ENCODE measurements at regions not wholly inside any gene's neighbourhood (a gene's known extent, or its start where the extent isn't known, plus 50 kb on each side); places are given as distances from the start of the nearest gene placed in this dataset.

DNA sequence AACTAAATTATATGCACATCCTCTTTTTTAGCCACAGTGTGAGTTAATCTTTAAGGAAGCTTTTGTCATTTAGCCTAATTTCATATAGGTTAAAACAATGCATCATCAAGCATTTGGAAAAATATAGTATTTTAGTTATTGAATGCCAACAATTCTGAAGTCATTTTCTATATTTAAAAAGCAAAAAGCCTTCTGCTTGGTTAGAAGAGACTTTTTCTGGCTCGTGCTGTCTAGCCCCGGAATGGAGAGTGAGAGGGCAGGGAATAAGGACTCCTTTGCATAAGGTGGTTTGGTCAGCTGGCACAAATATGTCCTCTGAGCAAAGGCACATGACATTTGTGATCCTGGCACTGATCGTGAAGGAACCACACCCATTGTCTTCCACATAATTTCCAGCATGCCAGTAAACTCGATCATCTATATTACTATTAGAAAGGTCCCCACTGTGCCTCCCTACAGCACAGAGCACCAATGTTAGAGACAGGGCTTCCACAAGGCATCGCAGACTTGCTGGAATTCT, 393.7 kb upstream of the INTU start:
- Histone ChIP-seq H3K4me3 (replicated peaks; ENCODE audit: insufficient read depth, low read length) (no peak overlapping the region), H3K27me3 (ENCODE audit: insufficient read depth, poor library complexity, severe bottlenecking) (no peaks in the 10 kb centered on the region), H3K27ac (replicated peaks) (no peak overlapping the region)
- TF ChIP-seq SPI1 (IDR thresholded peaks at IDR 0.05; ENCODE audit: borderline replicate concordance, low read depth), result no peak
- TF ChIP-seq GABPA (IDR thresholded peaks at IDR 0.05; ENCODE audit: low read depth), result no peak
- TF ChIP-seq POLR2AphosphoS5 (IDR thresholded peaks at IDR 0.05; ENCODE audit: low read depth), result no peak
- no peak for DNase-seq (ENCODE audit: low read depth in 1 of 2, low spot score in 1 of 2)

DNA sequence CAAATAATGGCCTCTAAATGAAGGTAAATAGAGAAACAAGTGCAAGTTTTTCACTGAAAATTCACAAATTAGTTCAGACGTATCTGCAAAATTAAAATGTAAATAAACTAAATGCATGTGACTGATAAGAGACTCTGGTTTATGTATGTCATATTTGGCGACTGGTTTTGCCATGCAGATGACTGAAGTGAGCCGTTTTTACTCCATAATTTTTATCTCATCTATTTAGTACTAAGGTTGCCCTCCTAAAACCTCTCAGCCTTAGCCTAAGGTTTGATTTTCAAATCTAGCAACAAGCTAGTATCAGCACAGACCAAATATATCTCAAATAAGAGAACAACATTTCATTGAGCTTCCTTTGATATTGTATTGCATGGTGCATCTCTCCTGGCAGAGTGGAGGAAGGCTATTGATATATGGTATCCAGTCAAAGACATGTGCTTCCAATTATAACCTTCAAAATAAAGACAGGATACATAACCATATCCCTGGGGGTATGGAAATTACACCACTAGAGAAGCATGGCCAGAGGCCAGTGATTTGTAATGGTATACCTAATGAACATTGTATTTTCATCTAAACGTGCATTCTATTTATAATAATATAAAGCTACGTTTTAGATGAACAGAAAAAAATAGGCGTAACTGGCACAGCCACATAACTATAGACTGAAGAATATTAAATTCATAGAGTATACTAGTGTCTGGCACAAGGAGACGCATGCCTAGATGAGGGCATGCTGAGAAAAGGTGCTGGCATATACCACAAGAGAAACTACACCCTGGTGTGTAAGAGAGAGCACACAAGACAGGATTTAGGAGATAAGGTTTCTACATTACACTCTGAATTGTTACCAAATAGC, 392.6 kb upstream of the INTU start:
- TF ChIP-seq, protein P1, sequence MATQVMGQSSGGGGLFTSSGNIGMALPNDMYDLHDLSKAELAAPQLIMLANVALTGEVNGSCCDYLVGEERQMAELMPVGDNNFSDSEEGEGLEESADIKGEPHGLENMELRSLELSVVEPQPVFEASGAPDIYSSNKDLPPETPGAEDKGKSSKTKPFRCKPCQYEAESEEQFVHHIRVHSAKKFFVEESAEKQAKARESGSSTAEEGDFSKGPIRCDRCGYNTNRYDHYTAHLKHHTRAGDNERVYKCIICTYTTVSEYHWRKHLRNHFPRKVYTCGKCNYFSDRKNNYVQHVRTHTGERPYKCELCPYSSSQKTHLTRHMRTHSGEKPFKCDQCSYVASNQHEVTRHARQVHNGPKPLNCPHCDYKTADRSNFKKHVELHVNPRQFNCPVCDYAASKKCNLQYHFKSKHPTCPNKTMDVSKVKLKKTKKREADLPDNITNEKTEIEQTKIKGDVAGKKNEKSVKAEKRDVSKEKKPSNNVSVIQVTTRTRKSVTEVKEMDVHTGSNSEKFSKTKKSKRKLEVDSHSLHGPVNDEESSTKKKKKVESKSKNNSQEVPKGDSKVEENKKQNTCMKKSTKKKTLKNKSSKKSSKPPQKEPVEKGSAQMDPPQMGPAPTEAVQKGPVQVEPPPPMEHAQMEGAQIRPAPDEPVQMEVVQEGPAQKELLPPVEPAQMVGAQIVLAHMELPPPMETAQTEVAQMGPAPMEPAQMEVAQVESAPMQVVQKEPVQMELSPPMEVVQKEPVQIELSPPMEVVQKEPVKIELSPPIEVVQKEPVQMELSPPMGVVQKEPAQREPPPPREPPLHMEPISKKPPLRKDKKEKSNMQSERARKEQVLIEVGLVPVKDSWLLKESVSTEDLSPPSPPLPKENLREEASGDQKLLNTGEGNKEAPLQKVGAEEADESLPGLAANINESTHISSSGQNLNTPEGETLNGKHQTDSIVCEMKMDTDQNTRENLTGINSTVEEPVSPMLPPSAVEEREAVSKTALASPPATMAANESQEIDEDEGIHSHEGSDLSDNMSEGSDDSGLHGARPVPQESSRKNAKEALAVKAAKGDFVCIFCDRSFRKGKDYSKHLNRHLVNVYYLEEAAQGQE (IDR thresholded peaks at IDR 0.05; ENCODE audit: insufficient replicate concordance, low read depth), result no peak
- no peak for TF ChIP-seq POLR2AphosphoS5 (IDR thresholded peaks at IDR 0.05; ENCODE audit: low read depth)
- no peak for TF ChIP-seq SPI1 (IDR thresholded peaks at IDR 0.05; ENCODE audit: borderline replicate concordance, low read depth)
- TF ChIP-seq CTCF (IDR thresholded peaks at IDR 0.05; ENCODE audit: insufficient read depth, low read length), result no peak
- no peak for TF ChIP-seq GABPA (IDR thresholded peaks at IDR 0.05; ENCODE audit: low read depth)
- DNase-seq (ENCODE audit: low read depth in 1 of 2, low spot score in 1 of 2), result no peak
- H3K4me3 ChIP-seq (replicated peaks; ENCODE audit: insufficient read depth, low read length), result no peak overlapping the region
- no peak overlapping the region for H3K27ac ChIP-seq (replicated peaks)
- H3K27me3 ChIP-seq (ENCODE audit: insufficient read depth, poor library complexity, severe bottlenecking), result no peaks in the 10 kb centered on the region

- Histone ChIP-seq H3K4me3 (replicated peaks; ENCODE audit: insufficient read depth, low read length) (no peak overlapping the region), H3K27ac (replicated peaks) (no peak overlapping the region), H3K27me3 (ENCODE audit: insufficient read depth, poor library complexity, severe bottlenecking) (no peaks in the 10 kb centered on the region)
- TF ChIP-seq, protein P1 (IDR thresholded peaks at IDR 0.05; ENCODE audit: insufficient replicate concordance, low read depth), result no peak
- TF ChIP-seq POLR2AphosphoS5 (IDR thresholded peaks at IDR 0.05; ENCODE audit: low read depth) (no peak), SPI1 (IDR thresholded peaks at IDR 0.05; ENCODE audit: borderline replicate concordance, low read depth) (no peak), CTCF (IDR thresholded peaks at IDR 0.05; ENCODE audit: insufficient read depth, low read length) (no peak), GABPA (IDR thresholded peaks at IDR 0.05; ENCODE audit: low read depth) (no peak)
- DNase-seq (ENCODE audit: low read depth in 1 of 2, low spot score in 1 of 2), result no peak
Observed at GRCh38 chr4:127240764-127241105, 392.0 kb upstream of the INTU start.

DNA sequence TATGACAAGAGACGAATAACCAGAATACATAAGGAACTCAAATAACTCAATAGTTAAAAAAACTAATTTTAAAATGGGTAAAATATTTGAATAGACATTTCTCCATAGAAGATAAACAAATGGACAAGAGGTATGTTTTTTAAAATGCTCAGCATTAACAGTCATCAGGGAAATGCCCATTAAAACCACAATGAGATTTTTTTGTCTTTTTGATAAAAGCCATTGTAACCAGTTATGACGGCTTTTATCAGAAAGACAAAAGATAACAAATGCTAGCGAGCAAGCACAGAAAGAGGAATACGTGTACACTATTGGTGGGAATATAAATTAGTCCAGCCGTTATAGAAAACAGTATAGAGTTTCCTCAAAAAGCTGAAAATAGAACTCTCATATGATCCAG, 388.2 kb upstream of the INTU start:
- no peak for TF ChIP-seq CTCF (IDR thresholded peaks at IDR 0.05; ENCODE audit: insufficient read depth, low read length)
- no peak for TF ChIP-seq GABPA (IDR thresholded peaks at IDR 0.05; ENCODE audit: low read depth)
- TF ChIP-seq POLR2AphosphoS5 (IDR thresholded peaks at IDR 0.05; ENCODE audit: low read depth), result no peak
- no peak for TF ChIP-seq SPI1 (IDR thresholded peaks at IDR 0.05; ENCODE audit: borderline replicate concordance, low read depth)
- TF ChIP-seq, protein P1 (IDR thresholded peaks at IDR 0.05; ENCODE audit: insufficient replicate concordance, low read depth), result no peak
- no peak overlapping the region for H3K27ac ChIP-seq (replicated peaks)
- no peak overlapping the region for H3K4me3 ChIP-seq (replicated peaks; ENCODE audit: insufficient read depth, low read length)
- no peak for DNase-seq (ENCODE audit: low read depth in 1 of 2, low spot score in 1 of 2)
- H3K27me3 ChIP-seq (ENCODE audit: insufficient read depth, poor library complexity, severe bottlenecking), result no peaks in the 10 kb centered on the region

All from HL-60 (cell line).